ENCODE measurements at regions not wholly inside any gene's neighbourhood (a gene's known extent, or its start where the extent isn't known, plus 50 kb on each side); places are given as distances from the start of the nearest gene placed in this dataset.

DNA sequence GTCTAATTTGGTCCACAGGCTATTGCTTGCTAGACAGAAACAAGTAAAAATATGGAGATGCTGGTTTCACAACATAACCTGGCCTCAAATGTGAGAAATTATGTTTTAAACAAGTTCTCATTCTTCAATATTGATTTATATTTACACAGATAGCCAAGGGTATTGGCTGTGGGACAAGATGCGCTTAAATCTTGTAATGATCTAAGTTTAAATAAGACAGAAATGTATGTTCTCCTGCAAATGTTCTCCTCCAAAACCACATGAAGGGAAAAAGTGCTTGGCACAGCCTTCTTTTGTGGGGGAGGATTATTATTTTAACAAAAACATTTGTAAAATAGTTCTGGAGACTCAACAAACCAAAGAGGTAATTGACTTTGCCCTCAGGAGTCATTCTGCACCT lies 356.0 kb downstream of the DMAC1 start:
- Histone ChIP-seq H3K36me3 (ENCODE audit: control insufficient read depth in 2 of 2, insufficient read depth in 1 of 2, low read length in 2 of 2) (no peaks in the 10 kb centered on the region), H3K4me1 (ENCODE audit: control insufficient read depth, insufficient read depth, low read length) (no peaks in the 10 kb centered on the region), H3K27ac (ENCODE audit: extremely low read depth, low read depth, low read length) (no peak overlapping the region), H3K4me3 (ENCODE audit: low read depth, low read length) (no peak overlapping the region), H3K9me3 (ENCODE audit: control insufficient read depth, insufficient read depth, low read depth, low read length) (no peaks in the 10 kb centered on the region)
- TF ChIP-seq, protein P1, sequence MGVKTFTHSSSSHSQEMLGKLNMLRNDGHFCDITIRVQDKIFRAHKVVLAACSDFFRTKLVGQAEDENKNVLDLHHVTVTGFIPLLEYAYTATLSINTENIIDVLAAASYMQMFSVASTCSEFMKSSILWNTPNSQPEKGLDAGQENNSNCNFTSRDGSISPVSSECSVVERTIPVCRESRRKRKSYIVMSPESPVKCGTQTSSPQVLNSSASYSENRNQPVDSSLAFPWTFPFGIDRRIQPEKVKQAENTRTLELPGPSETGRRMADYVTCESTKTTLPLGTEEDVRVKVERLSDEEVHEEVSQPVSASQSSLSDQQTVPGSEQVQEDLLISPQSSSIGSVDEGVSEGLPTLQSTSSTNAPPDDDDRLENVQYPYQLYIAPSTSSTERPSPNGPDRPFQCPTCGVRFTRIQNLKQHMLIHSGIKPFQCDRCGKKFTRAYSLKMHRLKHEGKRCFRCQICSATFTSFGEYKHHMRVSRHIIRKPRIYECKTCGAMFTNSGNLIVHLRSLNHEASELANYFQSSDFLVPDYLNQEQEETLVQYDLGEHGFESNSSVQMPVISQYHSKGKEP (tag by site-specific recombination; IDR thresholded peaks at IDR 0.05): no peak
- TF ChIP-seq, protein P2, sequence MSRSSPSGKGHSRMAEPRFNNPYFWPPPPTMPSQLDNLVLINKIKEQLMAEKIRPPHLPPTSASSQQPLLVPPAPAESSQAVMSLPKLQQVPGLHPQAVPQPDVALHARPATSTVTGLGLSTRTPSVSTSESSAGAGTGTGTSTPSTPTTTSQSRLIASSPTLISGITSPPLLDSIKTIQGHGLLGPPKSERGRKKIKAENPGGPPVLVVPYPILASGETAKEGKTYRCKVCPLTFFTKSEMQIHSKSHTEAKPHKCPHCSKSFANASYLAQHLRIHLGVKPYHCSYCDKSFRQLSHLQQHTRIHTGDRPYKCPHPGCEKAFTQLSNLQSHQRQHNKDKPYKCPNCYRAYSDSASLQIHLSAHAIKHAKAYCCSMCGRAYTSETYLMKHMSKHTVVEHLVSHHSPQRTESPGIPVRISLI (tag by site-specific recombination; IDR thresholded peaks at IDR 0.05): no peak
- TF ChIP-seq SCRT2 (tag by site-specific recombination; IDR thresholded peaks at IDR 0.05) (no peak), MEIS1 (CRISPR knock-in tag; IDR thresholded peaks at IDR 0.05; ENCODE audit: borderline replicate concordance) (no peak), KLF9 (tag by site-specific recombination; IDR thresholded peaks at IDR 0.05; ENCODE audit: low read depth) (no peak), ZFP3 (tag by site-specific recombination; IDR thresholded peaks at IDR 0.05; ENCODE audit: low read depth) (no peak), ZNF670 (tag by site-specific recombination; IDR thresholded peaks at IDR 0.05; ENCODE audit: low read depth) (no peak), ZSCAN23 (tag by site-specific recombination; IDR thresholded peaks at IDR 0.05) (no peak), ZNF530 (tag by site-specific recombination; IDR thresholded peaks at IDR 0.05; ENCODE audit: low read depth) (no peak), ZSCAN16 (tag by site-specific recombination; IDR thresholded peaks at IDR 0.05) (no peak), ZNF350 (tag by site-specific recombination; IDR thresholded peaks at IDR 0.05) (no peak), ZNF23 (tag by site-specific recombination; IDR thresholded peaks at IDR 0.05; ENCODE audit: borderline replicate concordance) (no peak), ZNF354C (tag by site-specific recombination; IDR thresholded peaks at IDR 0.05; ENCODE audit: borderline replicate concordance, low read depth) (no peak), GLIS1 (tag by site-specific recombination; IDR thresholded peaks at IDR 0.05) (no peak)
- TF ChIP-seq, protein P3, sequence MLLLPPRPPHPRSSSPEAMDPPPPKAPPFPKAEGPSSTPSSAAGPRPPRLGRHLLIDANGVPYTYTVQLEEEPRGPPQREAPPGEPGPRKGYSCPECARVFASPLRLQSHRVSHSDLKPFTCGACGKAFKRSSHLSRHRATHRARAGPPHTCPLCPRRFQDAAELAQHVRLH (tag by site-specific recombination; IDR thresholded peaks at IDR 0.05): no peak
- TF ChIP-seq, protein P4, sequence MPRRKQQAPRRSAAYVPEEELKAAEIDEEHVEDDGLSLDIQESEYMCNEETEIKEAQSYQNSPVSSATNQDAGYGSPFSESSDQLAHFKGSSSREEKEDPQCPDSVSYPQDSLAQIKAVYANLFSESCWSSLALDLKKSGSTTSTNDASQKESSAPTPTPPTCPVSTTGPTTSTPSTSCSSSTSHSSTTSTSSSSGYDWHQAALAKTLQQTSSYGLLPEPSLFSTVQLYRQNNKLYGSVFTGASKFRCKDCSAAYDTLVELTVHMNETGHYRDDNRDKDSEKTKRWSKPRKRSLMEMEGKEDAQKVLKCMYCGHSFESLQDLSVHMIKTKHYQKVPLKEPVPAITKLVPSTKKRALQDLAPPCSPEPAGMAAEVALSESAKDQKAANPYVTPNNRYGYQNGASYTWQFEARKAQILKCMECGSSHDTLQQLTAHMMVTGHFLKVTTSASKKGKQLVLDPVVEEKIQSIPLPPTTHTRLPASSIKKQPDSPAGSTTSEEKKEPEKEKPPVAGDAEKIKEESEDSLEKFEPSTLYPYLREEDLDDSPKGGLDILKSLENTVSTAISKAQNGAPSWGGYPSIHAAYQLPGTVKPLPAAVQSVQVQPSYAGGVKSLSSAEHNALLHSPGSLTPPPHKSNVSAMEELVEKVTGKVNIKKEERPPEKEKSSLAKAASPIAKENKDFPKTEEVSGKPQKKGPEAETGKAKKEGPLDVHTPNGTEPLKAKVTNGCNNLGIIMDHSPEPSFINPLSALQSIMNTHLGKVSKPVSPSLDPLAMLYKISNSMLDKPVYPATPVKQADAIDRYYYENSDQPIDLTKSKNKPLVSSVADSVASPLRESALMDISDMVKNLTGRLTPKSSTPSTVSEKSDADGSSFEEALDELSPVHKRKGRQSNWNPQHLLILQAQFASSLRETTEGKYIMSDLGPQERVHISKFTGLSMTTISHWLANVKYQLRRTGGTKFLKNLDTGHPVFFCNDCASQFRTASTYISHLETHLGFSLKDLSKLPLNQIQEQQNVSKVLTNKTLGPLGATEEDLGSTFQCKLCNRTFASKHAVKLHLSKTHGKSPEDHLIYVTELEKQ (tag by site-specific recombination; IDR thresholded peaks at IDR 0.05; ENCODE audit: borderline replicate concordance): no peak
- TF ChIP-seq, protein P5, sequence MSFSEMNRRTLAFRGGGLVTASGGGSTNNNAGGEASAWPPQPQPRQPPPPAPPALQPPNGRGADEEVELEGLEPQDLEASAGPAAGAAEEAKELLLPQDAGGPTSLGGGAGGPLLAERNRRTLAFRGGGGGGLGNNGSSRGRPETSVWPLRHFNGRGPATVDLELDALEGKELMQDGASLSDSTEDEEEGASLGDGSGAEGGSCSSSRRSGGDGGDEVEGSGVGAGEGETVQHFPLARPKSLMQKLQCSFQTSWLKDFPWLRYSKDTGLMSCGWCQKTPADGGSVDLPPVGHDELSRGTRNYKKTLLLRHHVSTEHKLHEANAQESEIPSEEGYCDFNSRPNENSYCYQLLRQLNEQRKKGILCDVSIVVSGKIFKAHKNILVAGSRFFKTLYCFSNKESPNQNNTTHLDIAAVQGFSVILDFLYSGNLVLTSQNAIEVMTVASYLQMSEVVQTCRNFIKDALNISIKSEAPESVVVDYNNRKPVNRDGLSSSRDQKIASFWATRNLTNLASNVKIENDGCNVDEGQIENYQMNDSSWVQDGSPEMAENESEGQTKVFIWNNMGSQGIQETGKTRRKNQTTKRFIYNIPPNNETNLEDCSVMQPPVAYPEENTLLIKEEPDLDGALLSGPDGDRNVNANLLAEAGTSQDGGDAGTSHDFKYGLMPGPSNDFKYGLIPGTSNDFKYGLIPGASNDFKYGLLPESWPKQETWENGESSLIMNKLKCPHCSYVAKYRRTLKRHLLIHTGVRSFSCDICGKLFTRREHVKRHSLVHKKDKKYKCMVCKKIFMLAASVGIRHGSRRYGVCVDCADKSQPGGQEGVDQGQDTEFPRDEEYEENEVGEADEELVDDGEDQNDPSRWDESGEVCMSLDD (tag by site-specific recombination; IDR thresholded peaks at IDR 0.05): no peak
- ChIA-PET POLR2A (no interaction called here), CTCF (interaction anchor here (0.6 kb wide), 1 partner anchor 795 kb away, joined by 3 read pairs; no protein-coding TSS in a partner anchor)

Measured in HEK293 (cell line).